Type B pancreatic cell (in vitro differentiated cells): ENCODE measurements at regions not wholly inside any gene's neighbourhood (a gene's known extent, or its start where the extent isn't known, plus 50 kb on each side); places are given as distances from the start of the nearest gene placed in this dataset.

Experiments used
- DNase-seq: peaks from one replicate; pipeline ENCODE4 v3.0.0; 2021; ENCODE audit warnings: mixed read lengths; ENCODE audit not compliant: unreplicated experiment; ENCODE audit errors: extremely low spot score
- H3K27ac Mint-ChIP-seq: 2 replicates; pipeline ENCODE4 v1.8.0; 2021; ENCODE audit warnings: mild to moderate bottlenecking, mixed read lengths
- H3K27me3 Mint-ChIP-seq: 2 replicates; pipeline ENCODE4 v1.8.0; 2021; ENCODE audit warnings: mixed read lengths
- H3K36me3 Mint-ChIP-seq: 2 replicates; pipeline ENCODE4 v1.8.0; 2021; ENCODE audit warnings: mixed read lengths
- H3K4me1 Mint-ChIP-seq: one replicate; pipeline ENCODE4 v1.8.0; 2021; ENCODE audit warnings: mixed read lengths; ENCODE audit not compliant: unreplicated experiment
- H3K4me3 Mint-ChIP-seq: 2 replicates; pipeline ENCODE4 v1.8.0; 2021; ENCODE audit warnings: mild to moderate bottlenecking, mixed read lengths
- H3K9me3 Mint-ChIP-seq: 2 replicates; pipeline ENCODE4 v1.8.0; 2021; ENCODE audit warnings: mixed read lengths
- TF ChIP-seq, protein P1 (sequence below): fragments of 200-600 bp; sonication (generic); conservative IDR thresholded peaks from 2 replicates; pipeline ENCODE4 v1.5.0; 2021; ENCODE audit warnings: antibody characterized with exemption, mild to moderate bottlenecking

- no peak for DNase-seq
- Mint-ChIP-seq H3K27ac (no peak overlapping the region), H3K4me3 (no peak overlapping the region), H3K36me3 (no peaks in the 10 kb centered on the region), H3K4me1 (peaks cover 19% of the 10 kb centered on the region), H3K9me3 (peaks cover 3% of the 10 kb centered on the region), H3K27me3 (no peaks in the 10 kb centered on the region)
- TF ChIP-seq, protein P1, sequence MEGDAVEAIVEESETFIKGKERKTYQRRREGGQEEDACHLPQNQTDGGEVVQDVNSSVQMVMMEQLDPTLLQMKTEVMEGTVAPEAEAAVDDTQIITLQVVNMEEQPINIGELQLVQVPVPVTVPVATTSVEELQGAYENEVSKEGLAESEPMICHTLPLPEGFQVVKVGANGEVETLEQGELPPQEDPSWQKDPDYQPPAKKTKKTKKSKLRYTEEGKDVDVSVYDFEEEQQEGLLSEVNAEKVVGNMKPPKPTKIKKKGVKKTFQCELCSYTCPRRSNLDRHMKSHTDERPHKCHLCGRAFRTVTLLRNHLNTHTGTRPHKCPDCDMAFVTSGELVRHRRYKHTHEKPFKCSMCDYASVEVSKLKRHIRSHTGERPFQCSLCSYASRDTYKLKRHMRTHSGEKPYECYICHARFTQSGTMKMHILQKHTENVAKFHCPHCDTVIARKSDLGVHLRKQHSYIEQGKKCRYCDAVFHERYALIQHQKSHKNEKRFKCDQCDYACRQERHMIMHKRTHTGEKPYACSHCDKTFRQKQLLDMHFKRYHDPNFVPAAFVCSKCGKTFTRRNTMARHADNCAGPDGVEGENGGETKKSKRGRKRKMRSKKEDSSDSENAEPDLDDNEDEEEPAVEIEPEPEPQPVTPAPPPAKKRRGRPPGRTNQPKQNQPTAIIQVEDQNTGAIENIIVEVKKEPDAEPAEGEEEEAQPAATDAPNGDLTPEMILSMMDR: no peak
Observed at GRCh38 chr2:66875941-66876462, 441.1 kb downstream of the MEIS1 start.

DNA sequence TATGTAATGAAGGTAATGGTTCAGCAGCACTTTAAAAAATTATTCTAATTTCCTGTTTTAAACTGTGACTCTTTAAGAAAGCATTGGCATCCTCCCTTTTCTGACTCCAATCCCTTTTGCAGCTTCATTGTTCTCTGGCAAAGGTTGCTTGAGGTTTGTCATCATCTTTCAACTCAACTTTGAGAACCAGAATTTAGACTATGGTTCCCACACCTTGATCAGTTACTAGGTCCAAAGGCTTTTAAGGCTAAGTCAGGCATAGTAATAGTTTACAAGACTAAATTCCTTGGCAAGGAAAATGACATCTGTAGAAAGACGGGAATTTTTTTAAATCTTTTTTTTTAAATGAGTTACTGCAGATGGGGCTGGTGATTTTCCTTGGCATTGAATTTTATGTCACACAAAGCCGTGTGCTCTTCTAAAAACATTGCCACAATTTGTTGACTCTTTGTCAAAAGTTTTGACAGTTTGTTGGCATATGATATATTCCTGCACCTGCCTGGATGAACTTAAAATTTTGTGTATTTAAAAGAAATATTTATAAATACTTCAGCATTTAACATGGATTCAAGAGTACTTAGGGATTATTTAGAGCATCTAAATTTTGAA lies 451.0 kb downstream of the MEIS1 start:
- Mint-ChIP-seq H3K27me3 (no peaks in the 10 kb centered on the region), H3K27ac (no peak overlapping the region), H3K9me3 (peaks cover 15% of the 10 kb centered on the region), H3K4me3 (no peak overlapping the region), H3K36me3 (peaks cover 3% of the 10 kb centered on the region), H3K4me1 (peaks cover 3% of the 10 kb centered on the region)
- no peak for DNase-seq
- TF ChIP-seq, protein P1: no peak

- no peak for DNase-seq
- Mint-ChIP-seq H3K9me3 (peaks cover 11% of the 10 kb centered on the region), H3K27ac (no peak overlapping the region), H3K4me1 (peaks cover 3% of the 10 kb centered on the region), H3K27me3 (no peaks in the 10 kb centered on the region), H3K4me3 (no peak overlapping the region), H3K36me3 (peaks cover 3% of the 10 kb centered on the region)
- TF ChIP-seq, protein P1: no peak
Observed at GRCh38 chr2:66888246-66888645, 453.3 kb downstream of the MEIS1 start.

DNA sequence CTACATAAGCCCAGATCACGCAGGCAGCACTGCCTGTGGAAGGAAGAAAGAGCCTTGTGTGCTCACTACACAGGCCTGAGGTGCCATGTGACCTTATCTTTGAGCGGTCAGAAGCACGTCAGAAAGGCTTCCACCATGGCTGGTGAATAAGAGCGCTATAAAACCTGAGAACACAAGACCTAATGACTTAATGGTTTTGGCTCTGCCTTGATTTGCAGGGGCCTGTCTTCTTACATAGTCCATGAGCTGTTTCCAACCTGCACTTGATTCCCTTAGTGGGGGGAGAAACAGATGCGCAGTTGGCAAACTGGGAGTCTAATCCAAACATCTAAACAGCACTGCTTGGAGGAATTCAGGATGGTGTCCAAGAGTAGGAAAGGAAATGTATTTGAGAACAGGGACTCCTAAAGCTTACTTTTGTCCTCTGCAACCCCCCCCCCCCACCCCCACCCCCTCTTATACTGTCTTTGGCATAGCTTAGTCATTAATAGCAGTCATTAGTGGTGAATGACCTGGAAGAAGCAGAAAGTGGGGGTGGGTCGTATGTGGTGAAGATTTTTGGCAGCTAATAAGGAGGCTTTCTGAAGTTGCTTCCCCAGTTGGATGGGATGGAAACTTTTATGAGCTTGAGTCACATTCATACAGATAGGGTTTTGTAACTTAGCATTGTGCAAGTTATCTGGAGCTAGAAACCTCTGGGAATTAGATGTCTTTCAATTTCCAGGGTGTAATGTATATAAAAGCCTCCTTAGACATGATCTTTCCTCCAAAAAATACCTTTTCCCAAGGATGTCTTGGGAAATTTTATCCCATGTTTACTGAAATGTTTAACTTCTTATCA lies 454.1 kb downstream of the MEIS1 start:
- peaks cover 10% of the 10 kb centered on the region for H3K9me3 Mint-ChIP-seq
- H3K27me3 Mint-ChIP-seq: no peaks in the 10 kb centered on the region
- peaks cover 3% of the 10 kb centered on the region for H3K36me3 Mint-ChIP-seq
- H3K4me1 Mint-ChIP-seq: peaks cover 3% of the 10 kb centered on the region
- no peak overlapping the region for H3K4me3 Mint-ChIP-seq
- H3K27ac Mint-ChIP-seq: no peak overlapping the region
- TF ChIP-seq, protein P1: no peak
- no peak for DNase-seq

GRCh38 chr2:66889632-66889882 lies 454.6 kb downstream of the MEIS1 start:
- H3K27ac Mint-ChIP-seq: no peak overlapping the region

More at GRCh38 chr2:66889632-66889882, 454.6 kb downstream of the MEIS1 start:
- Mint-ChIP-seq H3K9me3 (peaks cover 10% of the 10 kb centered on the region), H3K4me1 (peaks cover 3% of the 10 kb centered on the region), H3K36me3 (peaks cover 3% of the 10 kb centered on the region), H3K4me3 (no peak overlapping the region), H3K27me3 (no peaks in the 10 kb centered on the region)
- TF ChIP-seq, protein P1: no peak
- no peak for DNase-seq
